ENCODE measurements at regions not wholly inside any gene's neighbourhood (a gene's known extent, or its start where the extent isn't known, plus 50 kb on each side); places are given as distances from the start of the nearest gene placed in this dataset.
"Not testable (repeated sequence)": the region's sequence is repeated elsewhere in the genome, so short reads cannot be mapped to it uniquely, and the experiment has no call there.

DNA sequence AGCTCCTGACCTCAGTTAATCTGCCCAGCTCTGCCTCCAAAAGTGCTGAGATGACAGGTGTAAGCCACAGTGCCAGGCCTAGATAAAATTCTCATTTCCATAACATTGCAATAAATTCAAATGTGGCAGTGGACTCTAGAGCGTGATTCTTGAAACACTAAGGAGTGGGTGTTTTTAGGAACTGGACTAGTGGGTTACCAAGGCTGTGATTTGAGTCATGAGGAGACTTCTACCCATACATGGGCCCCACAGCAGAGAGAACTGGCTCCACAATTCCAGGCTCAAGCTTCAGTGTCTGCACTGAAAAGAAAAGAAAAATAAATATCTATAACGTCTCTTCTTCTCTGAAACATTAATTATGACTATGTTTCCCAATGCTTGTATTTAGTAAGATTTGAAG lies 60.4 kb upstream of the RBMY1E start:
- ATAC-seq; H3K9me3 Mint-ChIP-seq (ENCODE audit: low read depth); H3K27ac Mint-ChIP-seq; intact Hi-C loops (cut with DNase I, micrococcal nuclease); DNase-seq; H3K4me3 Mint-ChIP-seq; H3K27me3 Mint-ChIP-seq; H3K4me1 Mint-ChIP-seq; POLR2A ChIA-PET; H3K36me3 Mint-ChIP-seq (ENCODE audit: low read depth); CTCF ChIA-PET: not testable (repeated sequence)
